Muscle of arm (tissue), 1 donor: ENCODE measurements at regions not wholly inside any gene's neighbourhood (a gene's known extent, or its start where the extent isn't known, plus 50 kb on each side); places are given as distances from the start of the nearest gene placed in this dataset.
"Not testable (repeated sequence)": the region's sequence is repeated elsewhere in the genome, so short reads cannot be mapped to it uniquely, and the experiment has no call there.

Experiments
- DNase-seq: peaks from one replicate; pipeline ENCODE4 v3.0.0-alpha.2; 2013

GRCh38 chr3:87873136-87873535, 185.7 kb downstream of the CGGBP1 start:
- no peak for DNase-seq

- DNase-seq: no peak
Observed at GRCh38 chr3:87867001-87867400, 191.8 kb downstream of the CGGBP1 start.

GRCh38 chr3:87856126-87856525, 202.7 kb downstream of the CGGBP1 start:
- no peak for DNase-seq

DNA sequence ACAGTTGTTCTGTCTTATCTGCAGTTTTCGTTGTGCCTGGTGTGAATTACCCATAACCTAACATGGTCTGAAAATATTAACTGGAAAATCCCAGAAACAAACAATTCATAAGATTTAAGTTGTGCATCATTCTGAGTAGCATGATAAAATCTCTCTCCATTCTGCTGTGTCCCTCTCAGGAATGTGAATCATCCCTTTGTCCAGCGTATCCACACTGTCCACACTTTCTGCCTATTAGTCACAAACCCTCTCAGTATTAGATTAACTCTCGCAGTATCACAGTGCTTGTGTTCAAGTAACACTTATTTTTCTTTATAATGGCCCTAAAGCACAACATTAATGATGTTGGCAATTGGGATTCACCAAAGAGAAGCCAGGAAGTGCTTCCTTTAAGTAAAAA, 203.2 kb downstream of the CGGBP1 start:
- no peak for DNase-seq

DNA sequence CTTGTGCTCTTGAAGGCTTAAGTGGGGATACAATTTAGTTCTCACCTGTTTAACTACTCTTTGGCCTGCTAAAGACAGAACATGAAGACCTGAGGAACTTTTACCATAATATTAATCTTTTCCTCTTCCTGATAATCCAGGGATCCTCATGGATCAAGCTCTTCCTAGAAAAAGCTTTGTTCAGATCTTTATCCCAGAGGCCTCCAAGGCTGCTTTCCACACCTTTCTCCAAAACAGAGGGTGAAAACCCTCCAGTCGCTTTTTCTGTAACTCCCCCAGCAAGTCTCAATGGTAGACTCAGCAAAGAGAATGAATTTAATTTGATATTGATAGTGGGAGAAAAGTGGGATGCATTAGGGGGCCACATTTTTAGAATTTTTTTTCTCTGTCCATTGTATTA, 203.6 kb downstream of the CGGBP1 start:
- DNase-seq: no peak

DNA sequence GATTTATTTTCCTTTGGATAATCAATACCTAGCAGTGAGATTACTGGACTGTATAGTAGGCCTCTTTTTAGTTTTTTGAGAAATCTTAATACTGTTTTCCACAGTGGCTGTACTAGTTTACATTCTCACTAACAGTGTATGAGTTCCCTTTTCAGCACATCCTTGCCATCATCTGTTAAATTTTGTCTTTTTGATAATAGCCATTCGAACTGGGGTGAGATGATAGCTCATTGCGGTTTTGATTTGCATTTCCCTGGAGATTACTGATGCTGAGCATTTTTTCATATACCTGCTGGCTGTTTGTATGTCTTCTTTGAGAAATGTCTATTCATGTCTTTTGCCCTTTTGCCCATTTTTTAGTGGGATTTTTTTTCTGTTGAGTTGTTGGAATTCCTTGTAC, 210.8 kb downstream of the CGGBP1 start:
- no peak for DNase-seq

- DNase-seq: no peak
Observed at GRCh38 chr3:87837076-87837475, 221.7 kb downstream of the CGGBP1 start.

GRCh38 chr3:87836026-87836425, 222.8 kb downstream of the CGGBP1 start:
- no peak for DNase-seq

GRCh38 chr3:87835236-87835635, 223.6 kb downstream of the CGGBP1 start:
- DNase-seq: no peak

DNA sequence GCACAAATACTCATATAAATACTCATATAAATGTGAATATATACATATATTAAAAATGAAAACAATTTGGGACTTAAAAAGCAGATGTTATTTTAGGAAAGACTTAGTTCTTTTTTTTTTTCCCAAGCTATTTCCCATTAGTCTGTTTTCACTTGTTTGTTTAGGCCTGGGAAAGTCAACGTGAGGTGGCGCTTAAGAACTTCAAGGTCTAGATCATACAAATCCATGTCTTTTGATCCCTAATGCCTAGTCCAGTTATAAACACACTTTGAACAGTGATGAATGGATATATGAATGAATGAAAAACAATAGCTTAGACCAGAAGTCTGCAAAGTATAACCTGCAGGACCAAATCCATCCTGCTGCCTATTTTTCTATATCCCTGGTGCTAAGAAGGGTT, 224.5 kb downstream of the CGGBP1 start:
- no peak for DNase-seq

DNA sequence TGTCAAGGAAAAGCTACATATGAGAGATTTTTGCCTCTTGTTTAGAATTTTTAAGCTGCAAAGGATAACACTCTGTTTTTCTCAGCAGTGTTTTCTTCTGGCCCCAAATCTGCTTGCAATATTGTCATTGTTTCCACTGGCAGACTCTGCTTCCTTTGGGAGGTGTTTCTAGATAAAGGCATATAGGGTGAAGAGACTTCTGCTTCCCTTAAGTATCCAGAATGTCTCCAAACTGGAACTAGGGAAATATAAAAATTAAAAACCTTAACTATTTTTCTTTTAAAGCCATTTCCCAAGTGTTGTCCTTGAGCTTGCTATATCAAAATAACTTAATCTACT, 225.8 kb downstream of the CGGBP1 start:
- DNase-seq: peak; percentile 11

DNA sequence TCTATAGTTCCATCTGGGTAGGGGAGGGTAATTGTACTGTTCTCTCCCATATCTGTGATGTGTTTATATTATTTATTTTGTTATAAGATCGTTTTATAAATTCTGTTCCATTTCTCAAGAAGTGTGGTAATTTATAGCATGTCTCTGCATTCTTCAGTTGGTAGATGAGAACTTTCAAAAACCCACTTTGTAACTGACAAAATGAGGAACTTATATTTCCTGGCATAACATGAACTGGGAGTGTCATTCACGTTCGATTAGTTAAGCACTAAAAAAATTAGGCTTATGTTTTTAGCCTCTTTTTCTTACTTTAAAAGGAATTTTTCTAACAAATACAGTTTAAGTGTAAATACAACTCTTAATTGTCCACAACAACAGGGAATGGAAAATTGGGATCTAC, 230.8 kb downstream of the CGGBP1 start:
- no peak for DNase-seq

GRCh38 chr3:87822563-87822962, 236.2 kb downstream of the CGGBP1 start:
- no peak for DNase-seq

GRCh38 chr3:87813503-87813902, 245.3 kb downstream of the CGGBP1 start:
- not testable (repeated sequence) for DNase-seq

DNA sequence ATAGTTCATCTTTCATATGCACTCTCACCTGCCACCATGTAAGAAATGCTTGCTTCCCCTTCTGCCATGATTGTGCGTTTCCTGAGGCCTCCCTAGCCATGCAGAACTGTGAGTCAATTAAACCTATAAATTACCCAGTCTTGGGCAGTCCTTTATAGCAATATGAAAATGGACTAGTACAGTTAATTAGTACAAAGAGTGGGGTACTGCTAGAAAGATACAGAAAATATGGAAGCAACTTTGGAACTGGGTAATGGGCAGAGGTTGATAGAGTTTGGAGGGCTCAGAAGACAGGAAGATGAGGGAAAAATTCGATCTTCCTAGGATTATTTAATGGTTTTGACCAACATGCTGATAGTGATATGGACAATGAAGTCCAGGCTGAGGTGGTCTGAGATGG, 246.9 kb downstream of the CGGBP1 start:
- DNase-seq: no peak

DNA sequence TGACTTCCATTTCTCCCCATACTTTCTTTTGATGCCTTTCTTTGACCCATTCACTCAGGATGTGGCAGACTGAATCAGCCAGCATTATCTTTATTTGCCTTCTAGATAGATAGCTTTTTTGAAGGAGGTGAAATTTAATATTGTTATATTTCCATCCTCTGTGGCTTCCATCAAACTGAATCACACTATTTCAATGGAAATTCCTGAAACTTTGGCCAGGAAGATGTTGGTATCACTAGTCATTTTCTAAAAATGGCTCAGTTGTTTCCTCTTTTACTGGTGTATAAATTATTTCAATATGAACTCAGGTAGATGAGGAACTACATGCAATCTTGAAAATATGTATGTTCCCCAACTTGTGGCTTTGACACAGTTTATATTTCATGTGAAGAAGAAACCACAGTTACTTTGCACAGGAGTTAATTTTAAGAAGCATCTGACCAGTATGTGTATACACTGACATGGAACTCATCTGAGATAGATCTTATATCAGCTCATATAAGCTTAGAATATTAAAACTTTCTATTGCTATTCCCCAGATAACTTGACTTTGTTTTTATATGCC, 248.3 kb downstream of the CGGBP1 start:
- no peak for DNase-seq

DNA sequence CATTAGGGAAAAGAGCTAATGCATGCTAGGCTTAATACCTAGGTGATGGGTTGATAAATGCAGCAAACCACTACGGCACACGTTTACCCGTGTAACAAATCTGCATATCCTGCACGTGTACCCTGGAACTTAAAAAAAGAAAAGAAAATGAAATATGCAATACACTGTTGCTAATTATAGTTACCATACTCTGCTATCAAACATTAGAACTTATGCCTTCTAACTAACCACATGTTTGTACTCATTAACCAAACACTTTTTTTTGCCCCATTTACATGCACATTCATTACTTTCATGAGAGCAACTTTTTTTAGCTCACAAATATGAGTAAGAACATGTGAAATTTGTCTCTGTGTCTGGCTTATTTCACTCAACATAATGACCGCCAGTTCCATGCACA, 253.1 kb downstream of the CGGBP1 start:
- no peak for DNase-seq

DNA sequence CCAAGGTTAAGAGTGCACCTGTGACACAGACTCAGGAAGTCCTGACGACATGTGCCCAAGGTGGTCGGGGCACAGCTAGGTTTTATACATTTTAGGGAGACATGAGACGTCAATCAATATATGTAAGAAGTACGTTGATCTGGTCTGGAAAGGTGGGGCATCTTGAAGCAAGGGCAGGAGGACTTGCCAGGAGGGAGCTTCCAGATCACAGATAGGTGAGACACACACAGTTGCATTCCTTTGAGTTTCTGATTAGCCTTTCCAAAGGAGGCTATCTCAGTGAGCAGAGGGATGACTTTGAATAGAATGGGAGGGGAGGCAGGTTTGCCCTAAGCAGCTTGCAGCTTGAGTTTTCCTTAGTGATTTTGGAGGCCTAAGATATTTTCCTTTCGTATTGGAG, 257.4 kb downstream of the CGGBP1 start:
- no peak for DNase-seq

- DNase-seq: no peak
Observed at GRCh38 chr3:87800516-87800915, 258.3 kb downstream of the CGGBP1 start.

DNA sequence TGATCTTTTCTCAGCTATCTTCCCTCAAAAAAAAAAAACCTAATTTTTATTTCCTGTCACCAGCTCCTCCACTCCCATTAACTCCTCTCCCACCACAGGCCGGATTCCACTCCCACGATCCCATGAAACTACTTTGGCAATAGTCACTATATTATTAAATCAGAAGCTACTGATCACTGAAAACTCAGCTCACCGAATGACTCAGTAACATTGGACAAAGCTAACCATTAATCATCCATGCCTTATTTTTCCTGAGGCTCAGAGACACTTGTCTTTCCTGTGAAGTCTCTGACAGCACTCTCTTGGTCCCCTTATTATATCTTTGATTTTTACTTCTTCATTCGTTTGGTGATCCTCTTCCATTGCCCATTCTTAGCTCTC, 260.2 kb downstream of the CGGBP1 start:
- no peak for DNase-seq

GRCh38 chr3:87797872-87798566, 260.8 kb downstream of the CGGBP1 start:
- DNase-seq: no peak

- no peak for DNase-seq
Observed at GRCh38 chr3:87796843-87797185, 262.0 kb downstream of the CGGBP1 start.

DNA sequence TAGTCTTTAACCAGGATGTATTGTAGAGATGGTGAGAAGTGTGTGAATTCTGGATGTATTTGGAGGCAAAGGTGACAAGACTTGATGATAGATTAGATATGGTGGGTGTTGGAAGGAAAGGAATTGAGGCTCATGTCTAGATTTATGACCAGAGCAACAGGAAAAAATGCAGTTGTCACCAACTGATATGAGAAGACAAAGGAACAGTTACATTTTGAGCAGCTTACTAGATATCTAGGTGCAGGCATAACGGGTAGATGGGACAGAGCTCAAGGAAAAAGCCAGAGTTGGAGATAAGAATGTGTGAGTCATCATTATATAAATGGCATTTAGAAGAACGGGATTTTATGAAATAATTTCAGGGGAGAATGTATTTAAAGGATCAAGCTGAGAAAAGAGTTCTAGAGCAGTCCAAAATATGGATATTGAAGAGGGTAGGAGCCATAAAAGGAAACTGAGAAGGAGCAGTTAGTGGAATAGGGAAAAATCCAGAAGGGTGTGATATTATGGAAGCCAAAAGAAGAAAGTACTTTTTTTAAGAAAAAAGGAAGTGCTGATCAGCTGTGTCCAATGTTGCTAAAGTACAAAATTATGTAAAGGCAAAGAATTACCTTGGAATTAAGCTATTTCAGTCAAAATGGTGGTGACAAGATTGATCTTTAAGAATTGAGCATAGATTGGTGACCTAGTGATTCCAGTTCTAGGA, 262.5 kb downstream of the CGGBP1 start:
- no peak for DNase-seq

DNA sequence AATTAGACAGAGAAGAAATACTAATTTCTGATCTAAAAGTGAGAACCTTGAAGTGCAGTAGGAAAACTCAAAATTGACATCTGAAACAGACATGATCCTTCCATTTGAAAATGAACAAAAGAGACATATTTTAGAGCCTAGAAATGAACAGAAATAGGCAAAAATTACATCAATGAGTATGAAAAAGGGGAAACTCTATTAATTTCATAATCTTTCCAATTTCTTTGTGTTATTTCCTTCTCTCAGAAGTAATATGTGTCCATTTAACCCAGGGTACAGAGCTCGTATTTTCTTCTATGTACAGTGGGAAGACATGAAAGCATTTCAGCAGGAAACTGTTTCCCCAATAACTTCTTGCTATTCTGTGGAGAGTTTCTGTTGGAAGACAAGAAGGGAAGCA, 263.1 kb downstream of the CGGBP1 start:
- no peak for DNase-seq
